Spleen (tissue), 7 donors: ENCODE measurements at regions not wholly inside any gene's neighbourhood (a gene's known extent, or its start where the extent isn't known, plus 50 kb on each side); places are given as distances from the start of the nearest gene placed in this dataset.

ENCODE experiments used
- POLR2AphosphoS5 ChIP-seq, 3 donors: sonication (generic); formaldehyde crosslinking; IDR thresholded peaks; one replicate each; pipeline ENCODE4 v1.5.1; 2017; ENCODE audit warnings: antibody characterized with exemption in 3 of 3
- TF ChIP-seq, protein P1 (sequence below), 11 experiments: fragments of 200-600 bp in 7 of 11; fragments of 450-650 bp in 4 of 11; sonication (generic) in 4 of 11; IDR thresholded peaks in 8 of 11; conservative IDR thresholded peaks in 3 of 11; 1 replicate in 7 of 11; 2 replicates in 4 of 11; pipeline versions ENCODE4 v1.4.0 to v1.8.0; 2016 to 2021; ENCODE audit warnings: antibody characterized with exemption in 11 of 11, inconsistent platforms in 4 of 11, mild to moderate bottlenecking in 1 of 11
- donor health status: DM: no; HTN: no; CAD: no; lungs with moderate emphysema.
- donor health status: DM: no; HTN: no; CAD: no.
- donor health status: DM: no; HTN: no; CAD: no.

DNA sequence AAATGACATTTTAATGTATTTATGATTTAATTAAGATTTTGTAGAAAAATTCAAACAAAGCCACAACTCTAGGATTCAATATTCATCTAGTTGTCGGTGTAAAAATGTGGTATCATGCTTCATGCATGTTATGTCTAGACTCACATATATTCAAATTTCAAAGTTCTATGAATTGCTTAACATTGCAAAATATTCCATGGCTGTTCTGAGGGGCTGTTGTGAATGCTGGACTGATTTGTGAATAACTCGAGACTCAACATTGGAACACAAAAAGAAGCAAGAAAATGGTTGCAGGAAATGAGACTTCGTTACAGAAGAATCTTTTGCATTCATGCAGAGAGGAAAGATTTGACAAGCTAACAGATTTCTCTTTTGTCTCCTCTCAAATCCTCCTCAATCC lies 705.9 kb downstream of the DHX35 start:
- TF ChIP-seq, protein P1, sequence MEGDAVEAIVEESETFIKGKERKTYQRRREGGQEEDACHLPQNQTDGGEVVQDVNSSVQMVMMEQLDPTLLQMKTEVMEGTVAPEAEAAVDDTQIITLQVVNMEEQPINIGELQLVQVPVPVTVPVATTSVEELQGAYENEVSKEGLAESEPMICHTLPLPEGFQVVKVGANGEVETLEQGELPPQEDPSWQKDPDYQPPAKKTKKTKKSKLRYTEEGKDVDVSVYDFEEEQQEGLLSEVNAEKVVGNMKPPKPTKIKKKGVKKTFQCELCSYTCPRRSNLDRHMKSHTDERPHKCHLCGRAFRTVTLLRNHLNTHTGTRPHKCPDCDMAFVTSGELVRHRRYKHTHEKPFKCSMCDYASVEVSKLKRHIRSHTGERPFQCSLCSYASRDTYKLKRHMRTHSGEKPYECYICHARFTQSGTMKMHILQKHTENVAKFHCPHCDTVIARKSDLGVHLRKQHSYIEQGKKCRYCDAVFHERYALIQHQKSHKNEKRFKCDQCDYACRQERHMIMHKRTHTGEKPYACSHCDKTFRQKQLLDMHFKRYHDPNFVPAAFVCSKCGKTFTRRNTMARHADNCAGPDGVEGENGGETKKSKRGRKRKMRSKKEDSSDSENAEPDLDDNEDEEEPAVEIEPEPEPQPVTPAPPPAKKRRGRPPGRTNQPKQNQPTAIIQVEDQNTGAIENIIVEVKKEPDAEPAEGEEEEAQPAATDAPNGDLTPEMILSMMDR (IDR thresholded peaks at IDR 0.05 in 8 of 11, conservative IDR thresholded peaks at IDR 0.05 in 3 of 11) = no peak
- TF ChIP-seq POLR2AphosphoS5 (IDR thresholded peaks at IDR 0.05) = no peak
